Type B pancreatic cell (in vitro differentiated cells): ENCODE measurements at regions not wholly inside any gene's neighbourhood (a gene's known extent, or its start where the extent isn't known, plus 50 kb on each side); places are given as distances from the start of the nearest gene placed in this dataset.
A peak's percentile ranks its signal among the peaks of the same experiment; 100 is the strongest.

ENCODE experiments used
- DNase-seq: peaks from one replicate; pipeline ENCODE4 v3.0.0; 2021; ENCODE audit warnings: mixed read lengths; ENCODE audit not compliant: unreplicated experiment; ENCODE audit errors: extremely low spot score
- H3K27ac Mint-ChIP-seq: 2 replicates; pipeline ENCODE4 v1.8.0; 2021; ENCODE audit warnings: mild to moderate bottlenecking, mixed read lengths
- H3K27me3 Mint-ChIP-seq: 2 replicates; pipeline ENCODE4 v1.8.0; 2021; ENCODE audit warnings: mixed read lengths
- H3K36me3 Mint-ChIP-seq: 2 replicates; pipeline ENCODE4 v1.8.0; 2021; ENCODE audit warnings: mixed read lengths
- H3K4me1 Mint-ChIP-seq: one replicate; pipeline ENCODE4 v1.8.0; 2021; ENCODE audit warnings: mixed read lengths; ENCODE audit not compliant: unreplicated experiment
- H3K4me3 Mint-ChIP-seq: 2 replicates; pipeline ENCODE4 v1.8.0; 2021; ENCODE audit warnings: mild to moderate bottlenecking, mixed read lengths
- H3K9me3 Mint-ChIP-seq: 2 replicates; pipeline ENCODE4 v1.8.0; 2021; ENCODE audit warnings: mixed read lengths
- CTCF ChIP-seq: fragments of 200-600 bp; sonication (generic); conservative IDR thresholded peaks from 2 replicates; pipeline ENCODE4 v1.5.0; 2021; ENCODE audit warnings: antibody characterized with exemption, mild to moderate bottlenecking

DNA sequence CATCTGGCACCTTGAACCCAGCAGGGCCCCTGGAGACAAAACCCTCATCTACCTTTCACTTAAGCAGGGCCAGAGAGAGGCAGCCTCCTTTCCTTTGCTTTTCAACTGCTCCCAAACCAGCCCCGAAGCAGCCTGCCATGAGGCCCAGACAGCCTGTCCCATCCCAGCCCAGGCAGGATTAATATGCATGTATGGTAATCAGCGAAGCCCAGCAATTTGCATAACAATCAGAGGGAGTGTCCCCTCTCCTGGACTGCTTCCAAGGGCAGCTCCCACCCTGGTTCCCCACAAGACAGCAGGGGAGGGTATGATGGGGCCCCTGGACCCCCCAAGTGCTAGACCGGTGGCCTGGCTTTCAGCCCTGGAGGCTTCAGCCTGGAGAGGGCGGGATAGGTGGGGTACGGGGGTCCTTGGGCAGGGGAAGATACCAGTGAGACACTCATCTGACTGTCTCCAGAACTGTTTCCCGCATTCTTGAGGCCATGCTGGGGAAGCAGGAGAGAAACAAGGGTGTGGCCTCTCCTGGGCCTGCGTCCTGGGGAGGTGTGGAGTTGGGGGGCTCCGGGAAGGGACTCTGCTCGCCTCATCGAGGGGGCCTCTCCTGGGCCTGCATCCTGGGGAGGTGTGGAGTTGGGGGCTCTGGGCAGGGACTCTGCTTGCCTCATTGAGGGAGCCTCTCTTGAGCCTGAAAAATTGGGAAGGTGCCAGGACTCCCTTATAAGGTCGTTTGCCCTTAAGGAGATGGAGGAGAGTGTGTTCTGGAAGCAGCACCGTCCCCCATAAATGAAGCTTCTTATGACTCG, 93.2 kb upstream of the PRR5 start:
- H3K36me3 Mint-ChIP-seq = no peaks in the 10 kb centered on the region
- peaks cover 24% of the 10 kb centered on the region for H3K4me1 Mint-ChIP-seq
- H3K27ac Mint-ChIP-seq = no peak overlapping the region
- no peak for TF ChIP-seq CTCF
- peaks cover 12% of the 10 kb centered on the region for H3K27me3 Mint-ChIP-seq
- peak; percentile 62 for DNase-seq
- no peaks in the 10 kb centered on the region for H3K9me3 Mint-ChIP-seq
- no peak overlapping the region for H3K4me3 Mint-ChIP-seq

- DNase-seq = no peak
- no peak for TF ChIP-seq CTCF
- no peaks in the 10 kb centered on the region for H3K9me3 Mint-ChIP-seq
- no peaks in the 10 kb centered on the region for H3K36me3 Mint-ChIP-seq
- H3K4me1 Mint-ChIP-seq = peaks cover 24% of the 10 kb centered on the region
- H3K27ac Mint-ChIP-seq = no peak overlapping the region
- peaks cover 17% of the 10 kb centered on the region for H3K27me3 Mint-ChIP-seq
- H3K4me3 Mint-ChIP-seq = no peak overlapping the region
Measured at GRCh38 chr22:44606126-44606525, 95.9 kb upstream of the PRR5 start.

DNA sequence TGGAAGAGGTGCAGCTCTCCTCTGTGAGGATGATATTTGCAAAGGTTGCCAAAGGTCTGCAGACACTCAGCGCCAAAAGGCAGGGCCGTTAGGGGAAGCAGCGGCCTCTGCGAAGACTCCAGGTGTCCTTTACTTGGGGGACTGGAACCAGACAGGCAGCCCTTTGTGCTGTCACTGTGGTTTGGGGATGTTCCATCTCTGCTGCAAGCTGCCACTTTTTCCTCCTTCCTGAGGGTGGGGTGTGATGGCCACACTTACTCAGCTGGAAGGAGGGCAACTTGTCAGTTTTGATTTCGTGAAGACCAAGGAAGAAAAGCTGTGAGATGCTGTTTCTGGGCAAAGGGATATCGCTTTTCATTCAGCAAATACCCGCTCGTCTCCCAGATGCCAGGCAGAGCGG, 96.5 kb upstream of the PRR5 start:
- Mint-ChIP-seq H3K36me3 (no peaks in the 10 kb centered on the region), H3K9me3 (no peaks in the 10 kb centered on the region), H3K4me3 (no peak overlapping the region), H3K27ac (no peak overlapping the region), H3K4me1 (peaks cover 24% of the 10 kb centered on the region), H3K27me3 (peaks cover 17% of the 10 kb centered on the region)
- TF ChIP-seq CTCF = no peak
- DNase-seq = no peak

- Mint-ChIP-seq H3K36me3 (no peaks in the 10 kb centered on the region), H3K9me3 (no peaks in the 10 kb centered on the region), H3K4me1 (peaks cover 24% of the 10 kb centered on the region), H3K4me3 (no peak overlapping the region), H3K27ac (no peak overlapping the region), H3K27me3 (peaks cover 20% of the 10 kb centered on the region)
- DNase-seq = no peak
- no peak for TF ChIP-seq CTCF
Measured at GRCh38 chr22:44604991-44605390, 97.0 kb upstream of the PRR5 start.

DNA sequence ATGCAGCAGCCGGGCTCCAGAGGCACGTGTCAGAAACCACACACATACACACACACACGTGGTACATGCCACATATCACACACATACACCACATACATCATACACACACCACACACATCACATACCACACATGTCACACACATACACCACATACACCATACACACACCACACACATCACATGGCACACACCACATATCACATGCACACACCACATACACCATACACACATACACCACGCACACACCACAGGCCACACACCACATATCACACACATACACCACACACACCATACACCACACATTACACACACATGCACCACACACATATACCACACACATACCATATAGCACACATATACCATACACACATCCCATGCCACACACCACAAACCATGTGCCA, 97.5 kb upstream of the PRR5 start:
- Mint-ChIP-seq H3K9me3 (no peaks in the 10 kb centered on the region), H3K36me3 (no peaks in the 10 kb centered on the region), H3K27ac (no peak overlapping the region), H3K4me1 (peaks cover 24% of the 10 kb centered on the region), H3K27me3 (peaks cover 20% of the 10 kb centered on the region), H3K4me3 (no peak overlapping the region)
- TF ChIP-seq CTCF = no peak
- no peak for DNase-seq
